Left ventricle myocardium inferior (tissue), 1 donor: ENCODE measurements at regions not wholly inside any gene's neighbourhood (a gene's known extent, or its start where the extent isn't known, plus 50 kb on each side); places are given as distances from the start of the nearest gene placed in this dataset.

Experiments
- DNase-seq: peaks from one replicate; pipeline ENCODE4 v3.0.0-alpha.2; 2020
- H3K27ac ChIP-seq: fragments of 200-600 bp; replicated peaks from 2 replicates; pipeline ENCODE4 v1.8.0; 2021
- H3K27me3 ChIP-seq: fragments of 200-600 bp; 2 replicates; pipeline ENCODE4 v1.8.0; 2021; ENCODE audit warnings: low read depth
- H3K36me3 ChIP-seq: fragments of 200-600 bp; 2 replicates; pipeline ENCODE4 v1.8.0; 2021
- H3K4me1 ChIP-seq: fragments of 200-600 bp; 2 replicates; pipeline ENCODE4 v1.8.0; 2021
- H3K4me3 ChIP-seq: fragments of 200-600 bp; 2 replicates; pipeline ENCODE4 v1.8.0; 2021; ENCODE audit warnings: mild to moderate bottlenecking, moderate library complexity
- H3K9me3 ChIP-seq: fragments of 200-600 bp; replicated peaks from 2 replicates; pipeline ENCODE4 v1.8.0; 2021
- CTCF ChIP-seq: fragments of 200-600 bp; IDR thresholded peaks from 2 replicates; pipeline ENCODE4 v1.8.0; 2021; ENCODE audit warnings: antibody characterized with exemption, mild to moderate bottlenecking, borderline replicate concordance
- intact Hi-C: fragments of 100-400 bp; cut with micrococcal nuclease; formaldehyde crosslinking; loops from one replicate; pipeline ENCODE4 v1.11.0; 2022
- donor health status: DM: no; HTN: yes; CAD: no; lungs with severe emphysema.

- H3K4me3 ChIP-seq = no peak overlapping the region
- H3K9me3 ChIP-seq = peaks cover 4% of the 10 kb centered on the region
- H3K27me3 ChIP-seq = no peaks in the 10 kb centered on the region
- TF ChIP-seq CTCF = no peak
- DNase-seq = no peak
- H3K27ac ChIP-seq = no peak overlapping the region
- intact Hi-C loops = no loop called here
- no peaks in the 10 kb centered on the region for H3K4me1 ChIP-seq
- H3K36me3 ChIP-seq = no peaks in the 10 kb centered on the region
Observed at GRCh38 chr4:32564626-32565025, 1844.5 kb downstream of the PCDH7 start.

- Histone ChIP-seq H3K4me3 (no peak overlapping the region), H3K27ac (no peak overlapping the region), H3K9me3 (no peaks in the 10 kb centered on the region), H3K27me3 (no peaks in the 10 kb centered on the region), H3K4me1 (no peaks in the 10 kb centered on the region), H3K36me3 (no peaks in the 10 kb centered on the region)
- no peak for TF ChIP-seq CTCF
- intact Hi-C loops = no loop called here
- DNase-seq = no peak
Observed at GRCh38 chr4:32569861-32570260, 1849.7 kb downstream of the PCDH7 start.

- intact Hi-C loops = no loop called here
- H3K9me3 ChIP-seq = no peaks in the 10 kb centered on the region
- H3K4me3 ChIP-seq = no peak overlapping the region
- TF ChIP-seq CTCF = no peak
- no peaks in the 10 kb centered on the region for H3K36me3 ChIP-seq
- no peaks in the 10 kb centered on the region for H3K4me1 ChIP-seq
- no peak for DNase-seq
- H3K27ac ChIP-seq = no peak overlapping the region
- H3K27me3 ChIP-seq = no peaks in the 10 kb centered on the region
Observed at GRCh38 chr4:32572366-32572765, 1852.2 kb downstream of the PCDH7 start.

GRCh38 chr4:32574803-32575202 lies 1854.6 kb downstream of the PCDH7 start:
- no peak for DNase-seq
- intact Hi-C loops = no loop called here
- no peaks in the 10 kb centered on the region for H3K9me3 ChIP-seq
- no peaks in the 10 kb centered on the region for H3K4me1 ChIP-seq
- no peak overlapping the region for H3K4me3 ChIP-seq
- H3K36me3 ChIP-seq = no peaks in the 10 kb centered on the region
- H3K27ac ChIP-seq = no peak overlapping the region
- H3K27me3 ChIP-seq = no peaks in the 10 kb centered on the region
- no peak for TF ChIP-seq CTCF

- no peaks in the 10 kb centered on the region for H3K4me1 ChIP-seq
- no peak for TF ChIP-seq CTCF
- H3K36me3 ChIP-seq = no peaks in the 10 kb centered on the region
- H3K27ac ChIP-seq = no peak overlapping the region
- intact Hi-C loops = no loop called here
- no peaks in the 10 kb centered on the region for H3K27me3 ChIP-seq
- no peak for DNase-seq
- H3K9me3 ChIP-seq = peaks cover 11% of the 10 kb centered on the region
- no peak overlapping the region for H3K4me3 ChIP-seq
Observed at GRCh38 chr4:32589097-32589496, 1868.9 kb downstream of the PCDH7 start.

- TF ChIP-seq CTCF = no peak
- H3K27me3 ChIP-seq = no peaks in the 10 kb centered on the region
- DNase-seq = no peak
- H3K4me3 ChIP-seq = no peak overlapping the region
- no peaks in the 10 kb centered on the region for H3K4me1 ChIP-seq
- H3K36me3 ChIP-seq = no peaks in the 10 kb centered on the region
- peaks cover 5% of the 10 kb centered on the region for H3K9me3 ChIP-seq
- H3K27ac ChIP-seq = no peak overlapping the region
- intact Hi-C loops = no loop called here
Observed at GRCh38 chr4:32589853-32590252, 1869.7 kb downstream of the PCDH7 start.
